ENCODE measurements at regions not wholly inside any gene's neighbourhood (a gene's known extent, or its start where the extent isn't known, plus 50 kb on each side); places are given as distances from the start of the nearest gene placed in this dataset.

DNA sequence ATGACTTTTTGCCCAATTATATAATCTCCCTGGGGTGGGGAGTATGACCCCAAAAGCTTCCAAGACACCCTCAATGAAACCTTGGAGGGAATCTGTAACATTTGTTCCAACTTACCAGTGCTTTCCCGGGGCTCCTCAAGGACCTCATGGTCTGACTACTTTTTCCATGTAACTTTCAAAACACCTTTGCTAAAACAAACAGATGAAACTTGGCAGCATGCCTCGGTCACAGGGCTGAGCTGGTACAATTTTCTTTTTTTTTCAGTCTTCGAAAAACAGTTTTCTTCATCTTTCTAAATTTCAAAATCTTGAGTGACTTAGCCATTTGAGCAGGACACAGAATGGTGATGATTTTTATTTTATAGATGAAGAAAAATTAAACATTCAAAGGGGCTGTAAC, 241.2 kb downstream of the BMP7 start:
- ATAC-seq (no peak), DNase-seq (no peak)
- H3K36me3 Mint-ChIP-seq: no peaks in the 10 kb centered on the region
- no peaks in the 10 kb centered on the region for H3K4me1 Mint-ChIP-seq
- CTCF ChIA-PET: interaction anchor here (0.6 kb wide), 1 partner anchor 474 kb away, joined by 3 read pairs; no protein-coding TSS in a partner anchor
- H3K9me3 Mint-ChIP-seq (ENCODE audit: low read depth): no peaks in the 10 kb centered on the region
- H3K4me3 Mint-ChIP-seq: no peak overlapping the region
- H3K27me3 Mint-ChIP-seq: no peaks in the 10 kb centered on the region
- H3K27ac Mint-ChIP-seq: no peak overlapping the region

GRCh38 chr20:57025666-57026224, 240.7 kb downstream of the BMP7 start:
- no peak overlapping the region for H3K4me3 Mint-ChIP-seq
- H3K9me3 Mint-ChIP-seq (ENCODE audit: low read depth): no peaks in the 10 kb centered on the region
- H3K36me3 Mint-ChIP-seq: no peaks in the 10 kb centered on the region
- H3K27me3 Mint-ChIP-seq: no peaks in the 10 kb centered on the region
- no peak for DNase-seq
- no peaks in the 10 kb centered on the region for H3K4me1 Mint-ChIP-seq
- ATAC-seq: no peak
- H3K27ac Mint-ChIP-seq: no peak overlapping the region
- CTCF ChIA-PET: interaction anchor here (0.6 kb wide), 1 partner anchor 473 kb away, joined by 3 read pairs; no protein-coding TSS in a partner anchor

DNA sequence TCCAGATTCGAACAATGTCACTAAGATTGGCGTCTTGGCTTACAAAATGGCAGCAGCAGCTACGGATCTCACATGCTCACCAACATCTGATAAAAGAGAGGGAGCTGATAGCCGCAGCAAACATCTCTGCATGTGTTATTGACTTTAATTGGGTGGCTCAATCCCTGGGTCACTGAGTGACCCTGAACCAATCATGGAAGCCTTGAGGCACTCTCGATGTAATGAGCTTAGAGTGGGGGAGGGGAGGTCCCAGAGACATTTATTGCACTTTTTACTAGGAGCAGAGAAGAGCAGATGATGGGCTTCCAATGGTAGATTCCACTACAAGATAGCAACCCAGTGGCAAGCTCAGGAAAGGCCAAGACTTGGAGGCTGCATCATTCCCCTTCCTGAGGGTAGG, 238.7 kb downstream of the BMP7 start:
- no peaks in the 10 kb centered on the region for H3K36me3 Mint-ChIP-seq
- CTCF ChIA-PET: no interaction called here
- DNase-seq (no peak), ATAC-seq (no peak)
- no peak overlapping the region for H3K4me3 Mint-ChIP-seq
- H3K4me1 Mint-ChIP-seq: no peaks in the 10 kb centered on the region
- no peaks in the 10 kb centered on the region for H3K9me3 Mint-ChIP-seq (ENCODE audit: low read depth)
- no peak overlapping the region for H3K27ac Mint-ChIP-seq
- no peaks in the 10 kb centered on the region for H3K27me3 Mint-ChIP-seq

GRCh38 chr20:57030611-57031600, 235.5 kb downstream of the BMP7 start:
- no peaks in the 10 kb centered on the region for H3K4me1 Mint-ChIP-seq
- DNase-seq (no peak), ATAC-seq (no peak)
- H3K27ac Mint-ChIP-seq: no peak overlapping the region
- H3K36me3 Mint-ChIP-seq: no peaks in the 10 kb centered on the region
- no peaks in the 10 kb centered on the region for H3K27me3 Mint-ChIP-seq
- CTCF ChIA-PET: no interaction called here
- peaks cover 2% of the 10 kb centered on the region for H3K9me3 Mint-ChIP-seq (ENCODE audit: low read depth)
- no peak overlapping the region for H3K4me3 Mint-ChIP-seq

- no peak for ATAC-seq
- Mint-ChIP-seq H3K9me3 (ENCODE audit: low read depth) (peaks cover 2% of the 10 kb centered on the region), H3K36me3 (no peaks in the 10 kb centered on the region), H3K4me3 (no peak overlapping the region), H3K27me3 (no peaks in the 10 kb centered on the region), H3K27ac (no peak overlapping the region), H3K4me1 (no peaks in the 10 kb centered on the region)
- DNase-seq: no peak
- CTCF ChIA-PET: no interaction called here
Measured at GRCh38 chr20:57031867-57032355, 234.5 kb downstream of the BMP7 start.

- CTCF ChIA-PET: no interaction called here
- peaks cover 2% of the 10 kb centered on the region for H3K9me3 Mint-ChIP-seq (ENCODE audit: low read depth)
- ATAC-seq (no peak), DNase-seq (no peak)
- no peaks in the 10 kb centered on the region for H3K27me3 Mint-ChIP-seq
- H3K27ac Mint-ChIP-seq: no peak overlapping the region
- H3K4me1 Mint-ChIP-seq: no peaks in the 10 kb centered on the region
- no peak overlapping the region for H3K4me3 Mint-ChIP-seq
- H3K36me3 Mint-ChIP-seq: no peaks in the 10 kb centered on the region
Measured at GRCh38 chr20:57032847-57033246, 233.6 kb downstream of the BMP7 start.

- no peaks in the 10 kb centered on the region for H3K27me3 Mint-ChIP-seq
- no peaks in the 10 kb centered on the region for H3K4me1 Mint-ChIP-seq
- CTCF ChIA-PET: no interaction called here
- H3K36me3 Mint-ChIP-seq: no peaks in the 10 kb centered on the region
- no peak for ATAC-seq
- H3K4me3 Mint-ChIP-seq: no peak overlapping the region
- DNase-seq: no peak
- H3K9me3 Mint-ChIP-seq (ENCODE audit: low read depth): peaks cover 2% of the 10 kb centered on the region
- H3K27ac Mint-ChIP-seq: no peak overlapping the region
Measured at GRCh38 chr20:57034001-57034400, 232.4 kb downstream of the BMP7 start.

DNA sequence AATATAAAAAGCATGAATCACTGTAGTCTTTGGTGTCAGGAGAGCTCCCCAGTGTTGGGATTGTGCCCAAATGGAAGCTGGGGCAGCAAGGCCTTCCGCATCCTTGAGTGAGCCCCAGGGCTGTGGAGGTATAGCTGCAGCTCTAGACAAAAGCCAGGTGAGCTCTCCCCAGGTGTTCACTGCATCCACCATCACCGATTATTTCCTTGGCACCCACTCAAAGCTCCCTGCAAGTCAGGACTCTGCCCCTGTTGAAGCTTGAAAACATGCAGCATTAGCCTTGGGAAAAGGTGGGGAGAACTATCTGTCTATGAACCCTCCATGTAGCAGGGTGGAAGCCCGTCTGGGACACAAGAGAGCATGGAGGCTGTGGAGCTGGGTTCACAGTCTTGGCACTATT, 228.8 kb downstream of the BMP7 start:
- peaks cover 2% of the 10 kb centered on the region for H3K9me3 Mint-ChIP-seq (ENCODE audit: low read depth)
- CTCF ChIA-PET: no interaction called here
- H3K27me3 Mint-ChIP-seq: no peaks in the 10 kb centered on the region
- no peaks in the 10 kb centered on the region for H3K4me1 Mint-ChIP-seq
- H3K36me3 Mint-ChIP-seq: no peaks in the 10 kb centered on the region
- no peak overlapping the region for H3K4me3 Mint-ChIP-seq
- DNase-seq (no peak), ATAC-seq (no peak)
- H3K27ac Mint-ChIP-seq: no peak overlapping the region

GRCh38 chr20:57038608-57039440, 227.6 kb downstream of the BMP7 start:
- Mint-ChIP-seq H3K27me3 (no peaks in the 10 kb centered on the region), H3K27ac (no peak overlapping the region), H3K36me3 (no peaks in the 10 kb centered on the region), H3K4me3 (no peak overlapping the region), H3K4me1 (no peaks in the 10 kb centered on the region), H3K9me3 (ENCODE audit: low read depth) (peaks cover 2% of the 10 kb centered on the region)
- no peak for DNase-seq
- ATAC-seq: no peak
- CTCF ChIA-PET: no interaction called here

DNA sequence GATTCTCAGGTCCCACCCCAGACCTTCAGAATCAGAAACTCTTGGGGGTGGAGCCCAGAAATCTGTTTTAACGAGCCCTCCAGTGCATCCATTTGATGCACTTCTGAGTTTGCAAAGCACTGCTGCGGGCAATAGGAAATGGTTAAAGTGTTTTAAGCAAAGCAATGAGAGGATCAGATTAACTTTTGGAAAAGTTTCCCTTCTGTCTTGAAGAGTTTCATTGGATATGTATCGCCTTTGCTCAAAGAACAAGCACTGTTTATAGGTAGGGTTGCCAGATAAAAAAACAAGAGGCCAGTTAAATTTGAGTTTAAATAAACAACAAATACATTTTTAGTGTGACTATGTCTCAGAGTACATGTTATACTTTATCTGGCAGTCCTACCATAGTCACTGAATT, 226.0 kb downstream of the BMP7 start:
- Mint-ChIP-seq H3K36me3 (no peaks in the 10 kb centered on the region), H3K27ac (no peak overlapping the region), H3K27me3 (no peaks in the 10 kb centered on the region), H3K9me3 (ENCODE audit: low read depth) (no peaks in the 10 kb centered on the region), H3K4me3 (no peak overlapping the region), H3K4me1 (no peaks in the 10 kb centered on the region)
- no peak for ATAC-seq
- no peak for DNase-seq
- CTCF ChIA-PET: no interaction called here

DNA sequence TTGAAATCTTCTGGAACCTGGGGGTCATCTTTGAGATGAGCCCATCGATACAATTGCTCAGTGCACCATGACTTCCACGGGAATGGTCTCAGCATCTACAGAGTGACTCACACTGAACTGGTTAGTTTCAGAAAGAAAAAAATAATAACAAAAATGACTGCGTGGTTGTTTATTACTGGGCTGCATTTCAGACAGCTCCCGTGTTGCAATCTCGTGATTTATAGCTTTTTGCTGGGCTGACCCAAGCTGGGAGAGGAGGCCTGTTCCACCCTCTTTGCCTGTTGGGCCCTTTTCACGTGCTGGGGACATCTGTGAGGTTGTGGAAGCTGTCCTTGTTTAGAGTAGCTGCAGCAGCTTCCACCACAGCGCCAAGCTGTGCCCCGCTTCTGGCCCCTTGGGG, 225.5 kb downstream of the BMP7 start:
- H3K4me1 Mint-ChIP-seq: no peaks in the 10 kb centered on the region
- no peak overlapping the region for H3K4me3 Mint-ChIP-seq
- H3K27ac Mint-ChIP-seq: no peak overlapping the region
- no peaks in the 10 kb centered on the region for H3K9me3 Mint-ChIP-seq (ENCODE audit: low read depth)
- CTCF ChIA-PET: no interaction called here
- no peaks in the 10 kb centered on the region for H3K27me3 Mint-ChIP-seq
- no peaks in the 10 kb centered on the region for H3K36me3 Mint-ChIP-seq
- ATAC-seq: no peak
- no peak for DNase-seq

- ATAC-seq (no peak), DNase-seq (no peak)
- Mint-ChIP-seq H3K9me3 (ENCODE audit: low read depth) (no peaks in the 10 kb centered on the region), H3K36me3 (no peaks in the 10 kb centered on the region), H3K4me1 (no peaks in the 10 kb centered on the region), H3K4me3 (no peak overlapping the region), H3K27ac (no peak overlapping the region), H3K27me3 (no peaks in the 10 kb centered on the region)
- CTCF ChIA-PET: no interaction called here
Measured at GRCh38 chr20:57043091-57043490, 223.3 kb downstream of the BMP7 start.

GRCh38 chr20:57043669-57044268, 222.7 kb downstream of the BMP7 start:
- H3K9me3 Mint-ChIP-seq (ENCODE audit: low read depth): no peaks in the 10 kb centered on the region
- H3K4me1 Mint-ChIP-seq: no peaks in the 10 kb centered on the region
- no peak for ATAC-seq
- H3K27me3 Mint-ChIP-seq: no peaks in the 10 kb centered on the region
- CTCF ChIA-PET: interaction anchor here (1.7 kb wide), 1 partner anchor 493 kb away, joined by 6 read pairs; no protein-coding TSS in a partner anchor
- DNase-seq: no peak
- no peak overlapping the region for H3K4me3 Mint-ChIP-seq
- H3K36me3 Mint-ChIP-seq: no peaks in the 10 kb centered on the region
- no peak overlapping the region for H3K27ac Mint-ChIP-seq
